C4-2B (cell line): ENCODE measurements at regions not wholly inside any gene's neighbourhood (a gene's known extent, or its start where the extent isn't known, plus 50 kb on each side); places are given as distances from the start of the nearest gene placed in this dataset.

Source experiments
- ZFX ChIP-seq: fragments of 450-650 bp; IDR thresholded peaks from 2 replicates; pipeline ENCODE4 v1.6.1; 2017
- TF ChIP-seq, protein P1 (sequence below): fragments of 450-650 bp; conservative IDR thresholded peaks from 2 replicates; pipeline ENCODE4 v1.5.1; 2017; ENCODE audit warnings: mild to moderate bottlenecking

- TF ChIP-seq, protein P1, sequence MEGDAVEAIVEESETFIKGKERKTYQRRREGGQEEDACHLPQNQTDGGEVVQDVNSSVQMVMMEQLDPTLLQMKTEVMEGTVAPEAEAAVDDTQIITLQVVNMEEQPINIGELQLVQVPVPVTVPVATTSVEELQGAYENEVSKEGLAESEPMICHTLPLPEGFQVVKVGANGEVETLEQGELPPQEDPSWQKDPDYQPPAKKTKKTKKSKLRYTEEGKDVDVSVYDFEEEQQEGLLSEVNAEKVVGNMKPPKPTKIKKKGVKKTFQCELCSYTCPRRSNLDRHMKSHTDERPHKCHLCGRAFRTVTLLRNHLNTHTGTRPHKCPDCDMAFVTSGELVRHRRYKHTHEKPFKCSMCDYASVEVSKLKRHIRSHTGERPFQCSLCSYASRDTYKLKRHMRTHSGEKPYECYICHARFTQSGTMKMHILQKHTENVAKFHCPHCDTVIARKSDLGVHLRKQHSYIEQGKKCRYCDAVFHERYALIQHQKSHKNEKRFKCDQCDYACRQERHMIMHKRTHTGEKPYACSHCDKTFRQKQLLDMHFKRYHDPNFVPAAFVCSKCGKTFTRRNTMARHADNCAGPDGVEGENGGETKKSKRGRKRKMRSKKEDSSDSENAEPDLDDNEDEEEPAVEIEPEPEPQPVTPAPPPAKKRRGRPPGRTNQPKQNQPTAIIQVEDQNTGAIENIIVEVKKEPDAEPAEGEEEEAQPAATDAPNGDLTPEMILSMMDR, result no peak
- TF ChIP-seq ZFX, result no peak
Observed at GRCh38 chr7:21011153-21011552, 224.5 kb upstream of the SP8 start.
